Endothelial cell of umbilical vein (primary cell): ENCODE measurements at regions not wholly inside any gene's neighbourhood (a gene's known extent, or its start where the extent isn't known, plus 50 kb on each side); places are given as distances from the start of the nearest gene placed in this dataset.
"Not testable (repeated sequence)": the region's sequence is repeated elsewhere in the genome, so short reads cannot be mapped to it uniquely, and the experiment has no call there.

Source experiments
- CTCF ChIP-seq, 2 donors: IDR thresholded peaks; 1 replicate in 1 of 2; 2 replicates in 1 of 2; pipeline ENCODE4 v1.5.1; 2011; ENCODE audit warnings: low read length in 2 of 2, mild to moderate bottlenecking in 2 of 2, moderate library complexity in 2 of 2, control low read depth in 1 of 2, inconsistent platforms in 1 of 2, low read depth in 1 of 2; ENCODE audit not compliant: insufficient read depth in 1 of 2; ENCODE audit errors: extremely low read depth in 1 of 2
- EZH2 ChIP-seq: IDR thresholded peaks from 2 replicates; pipeline ENCODE4 v1.6.1; 2012; ENCODE audit warnings: borderline replicate concordance, low read depth, mild to moderate bottlenecking, moderate library complexity, low read length, inconsistent platforms; ENCODE audit not compliant: severe bottlenecking
- POLR2A ChIP-seq: IDR thresholded peaks from 2 replicates; pipeline ENCODE4 v1.6.1; 2012; ENCODE audit warnings: low read depth, mild to moderate bottlenecking, control low read depth, low read length
- POLR2AphosphoS5 ChIP-seq: IDR thresholded peaks from 2 replicates; pipeline ENCODE4 v1.6.1; 2012; ENCODE audit warnings: low read depth, mild to moderate bottlenecking, control low read depth, low read length, moderate library complexity; ENCODE audit not compliant: insufficient read depth

DNA sequence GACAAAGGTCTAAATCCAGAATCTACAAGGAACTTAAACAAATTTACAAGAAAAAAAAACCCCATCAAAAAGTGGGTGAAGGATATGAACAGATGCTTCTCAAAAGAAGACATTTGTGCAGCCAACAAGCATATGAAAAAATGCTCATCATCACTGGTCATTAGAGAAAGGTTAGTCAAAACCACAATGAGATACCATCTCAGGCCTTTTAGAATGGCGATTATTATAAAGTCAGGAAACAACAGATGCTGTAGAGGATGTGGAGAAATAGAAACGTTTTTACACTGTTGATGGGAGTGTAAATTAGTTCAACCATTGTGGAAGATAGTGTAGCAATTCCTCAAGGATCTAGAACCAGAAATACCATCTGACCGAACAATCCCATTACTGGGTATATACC is 518.9 kb upstream of the CCDC54 start:
- TF ChIP-seq POLR2A; CTCF (IDR thresholded peaks at IDR 0.05; ENCODE audit: extremely low read depth in 1 of 2, insufficient read depth in 1 of 2, low read depth in 1 of 2, low read length in 2 of 2); POLR2AphosphoS5; EZH2: not testable (repeated sequence)
